SK-N-SH (cell line): ENCODE measurements at regions not wholly inside any gene's neighbourhood (a gene's known extent, or its start where the extent isn't known, plus 50 kb on each side); places are given as distances from the start of the nearest gene placed in this dataset.

Source experiments
- CTCF ChIA-PET: fragments of 300-600, 350-600 bp; formaldehyde crosslinking; extraction: SDS; loops from one replicate; lab custom pipeline; 2021; lab: Yijun Ruan, JAX
- POLR2A ChIA-PET: fragments of 350-600 bp; sonication (Branson Sonifier 250); formaldehyde crosslinking; extraction: SDS; loops from one replicate; lab custom pipeline; 2020; ENCODE audit warnings: antibody characterized with exemption, inconsistent platforms; lab: Yijun Ruan, JAX
- DNase-seq: peaks from one replicate; pipeline ENCODE4 v3.0.0; 2012
- H2AFZ ChIP-seq: fragments of 200-600 bp; sonication (generic); 2 replicates; pipeline ENCODE4 v1.8.1; 2016; ENCODE audit warnings: antibody characterized with exemption, mild to moderate bottlenecking, low read depth
- H3F3A ChIP-seq: fragments of 200-600 bp; sonication (generic); replicated peaks from 2 replicates; pipeline ENCODE3; 2016; ENCODE audit warnings: antibody characterized with exemption, mild to moderate bottlenecking; ENCODE audit not compliant: insufficient read depth
- H3K27ac ChIP-seq, 2 experiments: fragments of 200-500 bp in 1 of 2; fragments of 200-600 bp in 1 of 2; sonication (Bioruptor generic) in 1 of 2; sonication (generic), shearing (Covaris generic) in 1 of 2; 2 replicates each; pipeline versions ENCODE4 v1.5.1 to v1.6.1; 2014 to 2016; ENCODE audit warnings: low read depth in 2 of 2, inconsistent platforms in 1 of 2, low read length in 1 of 2, mild to moderate bottlenecking in 1 of 2, mixed read lengths in 1 of 2
- H3K27me3 ChIP-seq: fragments of 200-600 bp; sonication (generic), shearing (Covaris generic); 2 replicates; pipeline ENCODE4 v1.6.1; 2016; ENCODE audit warnings: mixed run types; ENCODE audit not compliant: insufficient read depth
- H3K36me3 ChIP-seq, 2 experiments: fragments of 200-500 bp in 1 of 2; fragments of 200-600 bp in 1 of 2; sonication (Bioruptor generic) in 1 of 2; sonication (generic) in 1 of 2; replicated peaks in 1 of 2; 2 replicates each; pipeline versions ENCODE3 to v1.5.1; 2014 to 2016; ENCODE audit warnings: low read length in 1 of 2, mild to moderate bottlenecking in 1 of 2; ENCODE audit not compliant: insufficient read depth in 2 of 2, control insufficient read depth in 1 of 2
- H3K4me1 ChIP-seq, 2 experiments: fragments of 200-500 bp in 1 of 2; fragments of 200-600 bp in 1 of 2; sonication (Bioruptor generic) in 1 of 2; sonication (generic), shearing (Covaris generic) in 1 of 2; 2 replicates each; pipeline versions ENCODE4 v1.5.1 to v1.6.1; 2014 to 2016; ENCODE audit warnings: low read depth in 1 of 2, low read length in 1 of 2, mixed run types in 1 of 2; ENCODE audit not compliant: insufficient read depth in 2 of 2, control insufficient read depth in 1 of 2
- H3K4me2 ChIP-seq: fragments of 200-600 bp; sonication (generic), shearing (Covaris generic); 2 replicates; pipeline ENCODE4 v1.6.1; 2017; ENCODE audit warnings: mixed run types
- H3K4me3 ChIP-seq, 2 experiments: fragments of 200-500 bp in 1 of 2; fragments of 200-600 bp in 1 of 2; sonication (Bioruptor generic) in 1 of 2; sonication (generic), shearing (Covaris generic) in 1 of 2; 2 replicates each; pipeline versions ENCODE4 v1.5.1 to v1.8.1; 2014 to 2016; ENCODE audit warnings: low read depth in 2 of 2, inconsistent platforms in 1 of 2, low read length in 1 of 2, mild to moderate bottlenecking in 1 of 2, mixed read lengths in 1 of 2, moderate library complexity in 1 of 2
- H3K79me2 ChIP-seq: fragments of 200-600 bp; sonication (generic); 2 replicates; pipeline ENCODE4 v1.8.1; 2017; ENCODE audit warnings: mild to moderate bottlenecking; ENCODE audit not compliant: insufficient read depth
- H3K9ac ChIP-seq: fragments of 200-600 bp; sonication (generic); 2 replicates; pipeline ENCODE4 v1.6.1; 2017; ENCODE audit warnings: mixed run types
- H3K9me2 ChIP-seq: fragments of 200-600 bp; sonication (generic); 2 replicates; pipeline ENCODE4 v1.6.1; 2017; ENCODE audit warnings: mixed run types
- H3K9me3 ChIP-seq: fragments of 200-600 bp; sonication (generic); 2 replicates; pipeline ENCODE4 v1.6.1; 2017; ENCODE audit warnings: mixed run types, mild to moderate bottlenecking, moderate library complexity
- H4K20me1 ChIP-seq: fragments of 200-600 bp; sonication (generic); 2 replicates; pipeline ENCODE4 v1.6.1; 2017; ENCODE audit warnings: mild to moderate bottlenecking, mixed run types; ENCODE audit not compliant: insufficient read depth
- ELF1 ChIP-seq: IDR thresholded peaks from 2 replicates; pipeline ENCODE4 v1.4.0; 2012
- FOSL2 ChIP-seq: IDR thresholded peaks from 2 replicates; pipeline ENCODE4 v1.4.0; 2012; ENCODE audit warnings: low read depth, mild to moderate bottlenecking, moderate library complexity, borderline replicate concordance
- GATA2 ChIP-seq: sonication (generic); formaldehyde crosslinking; IDR thresholded peaks from 2 replicates; pipeline ENCODE4 v1.5.0; 2020; ENCODE audit warnings: mild to moderate bottlenecking, missing genetic modification reagents
- JUND ChIP-seq: IDR thresholded peaks from 2 replicates; pipeline ENCODE4 v1.4.0; 2012
- MXI1 ChIP-seq: IDR thresholded peaks from 2 replicates; pipeline ENCODE4 v1.6.1; 2012; ENCODE audit warnings: mild to moderate bottlenecking, low read depth, low read length, improper control_type of control experiment
- NRF1 ChIP-seq: IDR thresholded peaks from 2 replicates; pipeline ENCODE4 v1.6.1; 2012; ENCODE audit warnings: low read depth, mild to moderate bottlenecking, low read length
- POLR2AphosphoS5 ChIP-seq: IDR thresholded peaks from 2 replicates; pipeline ENCODE4 v1.6.1; 2012; ENCODE audit warnings: low read depth, low read length
- RAD21 ChIP-seq: IDR thresholded peaks from 2 replicates; pipeline ENCODE4 v1.6.1; 2012; ENCODE audit warnings: mild to moderate bottlenecking, low read length
- RXRA ChIP-seq: IDR thresholded peaks from 2 replicates; pipeline ENCODE4 v1.4.0; 2012; ENCODE audit warnings: low read depth, mild to moderate bottlenecking, borderline replicate concordance
- SIN3A ChIP-seq: IDR thresholded peaks from 2 replicates; pipeline ENCODE4 v1.6.1; 2012; ENCODE audit warnings: low read depth, mild to moderate bottlenecking, low read length, moderate library complexity, borderline replicate concordance
- SMC3 ChIP-seq: IDR thresholded peaks from 2 replicates; pipeline ENCODE4 v1.6.1; 2012; ENCODE audit warnings: low read depth, low read length, improper control_type of control experiment
- TCF12 ChIP-seq: IDR thresholded peaks from 2 replicates; pipeline ENCODE4 v1.4.0; 2012
- WGBS: methylation state at CpG from one replicate; pipeline ENCODE4 v1.1.6; 2017; ENCODE audit warnings: low lambda C conversion rate; 5-methylcytosine and 5-hydroxymethylcytosine counted together
- TF ChIP-seq, protein P1 (sequence below): fragments of 150-350 bp; IDR thresholded peaks from 2 replicates; pipeline ENCODE4 v1.6.1; 2017; ENCODE audit warnings: antibody characterized with exemption, low read length, low read depth, borderline replicate concordance
- TF ChIP-seq, protein P2 (sequence below): fragments of 150-350 bp; IDR thresholded peaks from 2 replicates; pipeline ENCODE4 v1.6.1; 2016; ENCODE audit warnings: mild to moderate bottlenecking, low read depth, low read length
- TF ChIP-seq, protein P3 (sequence below): IDR thresholded peaks from 2 replicates; pipeline ENCODE4 v1.4.0; 2012; ENCODE audit warnings: low read depth, borderline replicate concordance
- TF ChIP-seq, protein P4 (sequence below): IDR thresholded peaks from 2 replicates; pipeline ENCODE4; 2012
- TF ChIP-seq, protein P5 (sequence below): IDR thresholded peaks from 2 replicates; pipeline ENCODE4 v1.6.1; 2012; ENCODE audit warnings: mild to moderate bottlenecking, low read depth, low read length, moderate library complexity

DNA sequence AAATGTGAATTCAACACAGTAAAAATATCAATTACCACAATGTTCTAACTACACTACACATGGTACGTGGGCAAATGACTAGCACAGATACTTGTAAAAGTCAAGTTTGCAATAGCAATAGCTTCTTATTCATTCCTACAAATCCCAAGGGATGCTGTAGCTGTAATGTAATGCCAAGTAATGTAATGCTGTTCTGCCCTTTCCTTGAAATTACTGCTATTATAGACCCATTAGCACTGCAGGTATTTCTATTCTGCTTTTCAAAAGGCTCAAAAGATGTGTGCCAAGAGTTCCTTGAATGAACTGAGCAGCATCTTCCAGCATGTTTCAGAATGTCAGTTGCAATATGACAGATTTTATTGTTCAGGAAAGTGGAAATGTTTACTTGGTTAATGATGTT lies 129.9 kb upstream of the BANK1 start:
- no peak overlapping the region for H3K4me2 ChIP-seq
- POLR2A ChIA-PET = no interaction called here

DNA sequence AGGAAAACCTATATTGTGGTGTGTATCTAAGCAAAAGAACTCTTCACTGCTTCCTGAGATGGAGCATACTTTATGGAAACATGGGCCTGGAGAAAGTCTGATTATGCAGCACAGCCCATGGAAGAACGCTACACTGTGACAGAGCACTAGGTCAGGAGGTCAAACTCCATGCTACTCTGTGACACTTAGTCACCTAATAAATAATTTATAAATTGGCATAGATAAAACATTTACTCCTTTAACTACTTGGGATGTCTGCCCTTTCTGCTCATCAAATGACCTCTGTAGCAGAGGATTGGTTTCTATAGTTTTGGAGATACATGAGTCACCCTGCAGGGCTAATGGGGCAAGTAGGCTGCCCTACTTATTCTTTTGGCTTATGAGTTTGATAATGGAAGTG lies 134.7 kb upstream of the BANK1 start:
- WGBS = 82% methylated on average over 1 of the region's 1 CpG
- Histone ChIP-seq H3K9me3 (no peaks in the 10 kb centered on the region), H3K9me2 (no peaks in the 10 kb centered on the region), H3F3A (no peaks in the 10 kb centered on the region), H3K4me3 (no peak overlapping the region), H4K20me1 (no peaks in the 10 kb centered on the region), H3K27ac (no peak overlapping the region), H3K36me3 (no peaks in the 10 kb centered on the region), H2AFZ (no peak overlapping the region), H3K4me2 (no peak overlapping the region), H3K79me2 (no peaks in the 10 kb centered on the region), H3K9ac (no peak overlapping the region), H3K4me1 (no peaks in the 10 kb centered on the region), H3K27me3 (no peaks in the 10 kb centered on the region)
- ChIA-PET POLR2A (no interaction called here), CTCF (no interaction called here)
- DNase-seq = no peak
- no peak for TF ChIP-seq MXI1
- TF ChIP-seq RXRA = no peak
- no peak for TF ChIP-seq TCF12
- TF ChIP-seq FOSL2 = no peak
- TF ChIP-seq, protein P1, sequence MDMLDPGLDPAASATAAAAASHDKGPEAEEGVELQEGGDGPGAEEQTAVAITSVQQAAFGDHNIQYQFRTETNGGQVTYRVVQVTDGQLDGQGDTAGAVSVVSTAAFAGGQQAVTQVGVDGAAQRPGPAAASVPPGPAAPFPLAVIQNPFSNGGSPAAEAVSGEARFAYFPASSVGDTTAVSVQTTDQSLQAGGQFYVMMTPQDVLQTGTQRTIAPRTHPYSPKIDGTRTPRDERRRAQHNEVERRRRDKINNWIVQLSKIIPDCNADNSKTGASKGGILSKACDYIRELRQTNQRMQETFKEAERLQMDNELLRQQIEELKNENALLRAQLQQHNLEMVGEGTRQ = no peak
- no peak for TF ChIP-seq ELF1
- no peak for TF ChIP-seq SIN3A
- TF ChIP-seq POLR2AphosphoS5 = no peak
- no peak for TF ChIP-seq RAD21
- TF ChIP-seq JUND = no peak
- TF ChIP-seq, protein P2, sequence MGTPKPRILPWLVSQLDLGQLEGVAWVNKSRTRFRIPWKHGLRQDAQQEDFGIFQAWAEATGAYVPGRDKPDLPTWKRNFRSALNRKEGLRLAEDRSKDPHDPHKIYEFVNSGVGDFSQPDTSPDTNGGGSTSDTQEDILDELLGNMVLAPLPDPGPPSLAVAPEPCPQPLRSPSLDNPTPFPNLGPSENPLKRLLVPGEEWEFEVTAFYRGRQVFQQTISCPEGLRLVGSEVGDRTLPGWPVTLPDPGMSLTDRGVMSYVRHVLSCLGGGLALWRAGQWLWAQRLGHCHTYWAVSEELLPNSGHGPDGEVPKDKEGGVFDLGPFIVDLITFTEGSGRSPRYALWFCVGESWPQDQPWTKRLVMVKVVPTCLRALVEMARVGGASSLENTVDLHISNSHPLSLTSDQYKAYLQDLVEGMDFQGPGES = no peak
- no peak for TF ChIP-seq GATA2 (CRISPR knock-in tag)
- TF ChIP-seq, protein P3, sequence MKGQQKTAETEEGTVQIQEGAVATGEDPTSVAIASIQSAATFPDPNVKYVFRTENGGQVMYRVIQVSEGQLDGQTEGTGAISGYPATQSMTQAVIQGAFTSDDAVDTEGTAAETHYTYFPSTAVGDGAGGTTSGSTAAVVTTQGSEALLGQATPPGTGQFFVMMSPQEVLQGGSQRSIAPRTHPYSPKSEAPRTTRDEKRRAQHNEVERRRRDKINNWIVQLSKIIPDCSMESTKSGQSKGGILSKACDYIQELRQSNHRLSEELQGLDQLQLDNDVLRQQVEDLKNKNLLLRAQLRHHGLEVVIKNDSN = no peak
- no peak for TF ChIP-seq SMC3
- TF ChIP-seq, protein P4, sequence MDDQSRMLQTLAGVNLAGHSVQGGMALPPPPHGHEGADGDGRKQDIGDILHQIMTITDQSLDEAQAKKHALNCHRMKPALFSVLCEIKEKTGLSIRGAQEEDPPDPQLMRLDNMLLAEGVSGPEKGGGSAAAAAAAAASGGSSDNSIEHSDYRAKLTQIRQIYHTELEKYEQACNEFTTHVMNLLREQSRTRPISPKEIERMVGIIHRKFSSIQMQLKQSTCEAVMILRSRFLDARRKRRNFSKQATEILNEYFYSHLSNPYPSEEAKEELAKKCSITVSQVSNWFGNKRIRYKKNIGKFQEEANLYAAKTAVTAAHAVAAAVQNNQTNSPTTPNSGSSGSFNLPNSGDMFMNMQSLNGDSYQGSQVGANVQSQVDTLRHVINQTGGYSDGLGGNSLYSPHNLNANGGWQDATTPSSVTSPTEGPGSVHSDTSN = no peak

More for the DNA sequence above, 129.9 kb upstream of the BANK1 start:
- Histone ChIP-seq H2AFZ (no peak overlapping the region), H3K27me3 (no peaks in the 10 kb centered on the region), H3K4me3 (no peak overlapping the region), H3K36me3 (no peaks in the 10 kb centered on the region), H3K9ac (no peak overlapping the region), H3K79me2 (no peaks in the 10 kb centered on the region), H4K20me1 (no peaks in the 10 kb centered on the region), H3K4me1 (no peaks in the 10 kb centered on the region), H3K9me3 (no peaks in the 10 kb centered on the region), H3F3A (no peaks in the 10 kb centered on the region), H3K9me2 (no peaks in the 10 kb centered on the region), H3K27ac (no peak overlapping the region)
- WGBS = 7% methylated on average over 1 of the region's 1 CpG
- DNase-seq = no peak
- CTCF ChIA-PET = interaction anchor here (0.6 kb wide), 1 partner anchor 657 kb away, joined by 3 read pairs; no protein-coding TSS in a partner anchor
- no peak for TF ChIP-seq NRF1
- TF ChIP-seq, protein P5, sequence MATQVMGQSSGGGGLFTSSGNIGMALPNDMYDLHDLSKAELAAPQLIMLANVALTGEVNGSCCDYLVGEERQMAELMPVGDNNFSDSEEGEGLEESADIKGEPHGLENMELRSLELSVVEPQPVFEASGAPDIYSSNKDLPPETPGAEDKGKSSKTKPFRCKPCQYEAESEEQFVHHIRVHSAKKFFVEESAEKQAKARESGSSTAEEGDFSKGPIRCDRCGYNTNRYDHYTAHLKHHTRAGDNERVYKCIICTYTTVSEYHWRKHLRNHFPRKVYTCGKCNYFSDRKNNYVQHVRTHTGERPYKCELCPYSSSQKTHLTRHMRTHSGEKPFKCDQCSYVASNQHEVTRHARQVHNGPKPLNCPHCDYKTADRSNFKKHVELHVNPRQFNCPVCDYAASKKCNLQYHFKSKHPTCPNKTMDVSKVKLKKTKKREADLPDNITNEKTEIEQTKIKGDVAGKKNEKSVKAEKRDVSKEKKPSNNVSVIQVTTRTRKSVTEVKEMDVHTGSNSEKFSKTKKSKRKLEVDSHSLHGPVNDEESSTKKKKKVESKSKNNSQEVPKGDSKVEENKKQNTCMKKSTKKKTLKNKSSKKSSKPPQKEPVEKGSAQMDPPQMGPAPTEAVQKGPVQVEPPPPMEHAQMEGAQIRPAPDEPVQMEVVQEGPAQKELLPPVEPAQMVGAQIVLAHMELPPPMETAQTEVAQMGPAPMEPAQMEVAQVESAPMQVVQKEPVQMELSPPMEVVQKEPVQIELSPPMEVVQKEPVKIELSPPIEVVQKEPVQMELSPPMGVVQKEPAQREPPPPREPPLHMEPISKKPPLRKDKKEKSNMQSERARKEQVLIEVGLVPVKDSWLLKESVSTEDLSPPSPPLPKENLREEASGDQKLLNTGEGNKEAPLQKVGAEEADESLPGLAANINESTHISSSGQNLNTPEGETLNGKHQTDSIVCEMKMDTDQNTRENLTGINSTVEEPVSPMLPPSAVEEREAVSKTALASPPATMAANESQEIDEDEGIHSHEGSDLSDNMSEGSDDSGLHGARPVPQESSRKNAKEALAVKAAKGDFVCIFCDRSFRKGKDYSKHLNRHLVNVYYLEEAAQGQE = no peak
- TF ChIP-seq, protein P2 = no peak
- no peak for TF ChIP-seq POLR2AphosphoS5
- TF ChIP-seq ELF1 = no peak
- no peak for TF ChIP-seq TCF12
